Tibial nerve (tissue), 3 donors: ENCODE measurements at regions not wholly inside any gene's neighbourhood (a gene's known extent, or its start where the extent isn't known, plus 50 kb on each side); places are given as distances from the start of the nearest gene placed in this dataset.

ENCODE experiments used
- CTCF ChIP-seq, 5 experiments: fragments of 200-600 bp in 3 of 5; fragments of 450-650 bp in 2 of 5; sonication (generic) in 3 of 5; IDR thresholded peaks; one replicate each; pipeline ENCODE4 v1.5.1; 2016 to 2019; ENCODE audit warnings: antibody characterized with exemption in 5 of 5, mild to moderate bottlenecking in 3 of 5, moderate library complexity in 2 of 5
- POLR2A ChIP-seq, 2 donors: fragments of 450-650 bp; IDR thresholded peaks; one replicate each; pipeline ENCODE4 v1.6.1; 2017; ENCODE audit warnings: antibody characterized with exemption in 2 of 2, mild to moderate bottlenecking in 2 of 2, moderate library complexity in 2 of 2

GRCh38 chr1:143611159-143611558 is 360.6 kb downstream of the FAM72C start:
- TF ChIP-seq CTCF (IDR thresholded peaks at IDR 0.05) (no peak), POLR2A (IDR thresholded peaks at IDR 0.05) (no peak)
